Pancreas (tissue), 10 donors: ENCODE measurements at regions not wholly inside any gene's neighbourhood (a gene's known extent, or its start where the extent isn't known, plus 50 kb on each side); places are given as distances from the start of the nearest gene placed in this dataset.

Source experiments
- ATAC-seq, 4 donors: fragments of 200-7000 bp; cut with Tn5 transposase; one replicate each; pipeline versions ENCODE4 v1.8.0 to v1.9.1; 2020; ENCODE audit warnings: mild to moderate bottlenecking in 4 of 4, moderate library complexity in 4 of 4
- DNase-seq, 6 donors: peaks; one replicate each; pipeline ENCODE4 v3.0.0-alpha.2; 2020
- FAIRE-seq: peaks from 2 replicates; lab custom pipeline; 2012; peaks lifted over from hg19 to GRCh38; lab: Jason Lieb, UNC
- H3K27ac ChIP-seq, 4 donors: fragments of 200-600 bp; sonication (generic); 1 replicate in 3 of 4; 2 replicates in 1 of 4; pipeline versions ENCODE4 v1.5.0 to v1.8.0; 2020
- H3K27me3 ChIP-seq, 4 donors: fragments of 200-600 bp; one replicate each; pipeline ENCODE4 v1.8.0; 2021
- H3K36me3 ChIP-seq, 3 donors: fragments of 200-600 bp; sonication (generic) in 1 of 3; one replicate each; pipeline versions ENCODE4 v1.5.0 to v1.8.0; 2020 to 2021
- H3K4me1 ChIP-seq, 3 donors: fragments of 200-600 bp; one replicate each; pipeline ENCODE4 v1.8.0; 2021
- H3K4me3 ChIP-seq, 4 donors: fragments of 200-600 bp; sonication (generic) in 2 of 4; one replicate each; pipeline versions ENCODE4 v1.5.0 to v1.8.0; 2020 to 2021
- H3K9me3 ChIP-seq, 4 donors: fragments of 200-600 bp; one replicate each; pipeline ENCODE4 v1.8.0; 2021
- WGBS, 2 donors: extraction: QIAGEN DNeasy Blood & Tissue Kit; methylation state at CpG; one replicate each; pipeline ENCODE4 v1.1.7; 2013; 5-methylcytosine and 5-hydroxymethylcytosine counted together
- intact Hi-C, 3 donors: fragments of 100-400 bp; cut with DNase I; formaldehyde crosslinking; loops; one replicate each; pipeline versions ENCODE4 v1.11.1 to v1.14.2; 2022
- TF ChIP-seq, protein P1 (sequence below), 4 donors: fragments of 200-600 bp; sonication (generic) in 3 of 4; IDR thresholded peaks; one replicate each; pipeline versions ENCODE4 v1.5.0 to v1.8.0; 2021; ENCODE audit warnings: antibody characterized with exemption in 4 of 4
- donor health status: healthy with polysubstance abuse.
- donor health status: DM: no; HTN: no; CAD: no; lungs with moderate emphysema.
- donor health status: DM: no; HTN: no; CAD: no.
- donor health status: control.
- donor health status: control.
- donor health status: Bipolar disorder and iron deficiency.
- donor health status: DM: yes; HTN: yes; CAD: no.
- donor health status: DM: no; HTN: no; CAD: no.
- donor health status: DM: no; HTN: no; CAD: no.
- donor health status: DM: yes; HTN: yes; CAD: no.

DNA sequence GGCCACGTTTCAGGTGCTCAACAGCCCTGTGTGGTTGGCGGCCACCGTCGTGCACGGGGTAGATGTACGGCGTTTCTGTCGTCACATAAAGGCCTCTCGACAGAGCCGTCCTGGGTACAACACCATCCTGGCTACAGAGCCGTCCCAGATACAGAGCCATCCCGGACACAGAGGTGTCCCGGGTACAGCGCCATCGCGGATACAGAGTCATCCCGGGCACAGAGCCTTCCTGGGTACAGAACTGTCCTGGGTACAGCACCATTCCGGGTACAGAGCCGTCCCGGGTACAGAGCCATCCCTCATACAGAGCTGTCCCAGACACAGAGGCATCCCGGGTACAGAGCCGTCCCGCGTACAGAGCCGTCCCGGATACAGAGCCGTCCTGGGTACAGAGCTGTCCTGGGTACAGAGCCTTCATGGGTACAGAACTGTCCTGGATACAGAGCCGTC is 222.7 kb upstream of the SOX1 start:
- DNase-seq: no peak
- TF ChIP-seq, protein P1, sequence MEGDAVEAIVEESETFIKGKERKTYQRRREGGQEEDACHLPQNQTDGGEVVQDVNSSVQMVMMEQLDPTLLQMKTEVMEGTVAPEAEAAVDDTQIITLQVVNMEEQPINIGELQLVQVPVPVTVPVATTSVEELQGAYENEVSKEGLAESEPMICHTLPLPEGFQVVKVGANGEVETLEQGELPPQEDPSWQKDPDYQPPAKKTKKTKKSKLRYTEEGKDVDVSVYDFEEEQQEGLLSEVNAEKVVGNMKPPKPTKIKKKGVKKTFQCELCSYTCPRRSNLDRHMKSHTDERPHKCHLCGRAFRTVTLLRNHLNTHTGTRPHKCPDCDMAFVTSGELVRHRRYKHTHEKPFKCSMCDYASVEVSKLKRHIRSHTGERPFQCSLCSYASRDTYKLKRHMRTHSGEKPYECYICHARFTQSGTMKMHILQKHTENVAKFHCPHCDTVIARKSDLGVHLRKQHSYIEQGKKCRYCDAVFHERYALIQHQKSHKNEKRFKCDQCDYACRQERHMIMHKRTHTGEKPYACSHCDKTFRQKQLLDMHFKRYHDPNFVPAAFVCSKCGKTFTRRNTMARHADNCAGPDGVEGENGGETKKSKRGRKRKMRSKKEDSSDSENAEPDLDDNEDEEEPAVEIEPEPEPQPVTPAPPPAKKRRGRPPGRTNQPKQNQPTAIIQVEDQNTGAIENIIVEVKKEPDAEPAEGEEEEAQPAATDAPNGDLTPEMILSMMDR (IDR thresholded peaks at IDR 0.05): no peak
- no peak for FAIRE-seq
- no peak for ATAC-seq
- intact Hi-C loops: no loop called here
- H3K27me3 ChIP-seq: peaks cover 0 to 5% (median 0%) of the 10 kb centered on the region in 4 donors
- no peaks in the 10 kb centered on the region for H3K9me3 ChIP-seq
- WGBS, 2 donors: 82 to 83% methylated on average over 27 to 28 of the region's 28 CpGs
- H3K27ac ChIP-seq: no peak overlapping the region
- no peak overlapping the region for H3K4me3 ChIP-seq
- H3K36me3 ChIP-seq: no peaks in the 10 kb centered on the region
- no peaks in the 10 kb centered on the region for H3K4me1 ChIP-seq

DNA sequence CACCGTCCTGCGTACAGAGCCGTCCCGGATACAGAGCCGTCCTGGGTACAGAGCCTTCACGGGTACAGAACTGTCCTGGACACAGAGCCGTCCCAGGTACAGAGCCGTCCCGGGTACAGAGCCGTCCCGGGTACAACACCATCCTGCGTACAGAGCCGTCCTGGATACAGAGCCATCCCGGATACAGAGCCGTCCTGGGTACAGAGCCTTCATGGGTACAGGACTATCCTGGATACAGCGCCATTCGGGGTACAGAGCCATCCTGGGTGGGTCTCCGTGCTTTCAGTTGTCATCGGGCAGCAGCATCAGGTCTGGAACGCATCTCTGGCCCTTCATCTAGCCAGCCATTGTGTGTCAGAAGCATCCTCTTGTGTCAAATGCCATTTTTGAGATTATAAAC is 222.3 kb upstream of the SOX1 start:
- Histone ChIP-seq H3K27ac (no peak overlapping the region), H3K27me3 (peaks cover 0 to 5% (median 0%) of the 10 kb centered on the region in 4 donors), H3K9me3 (no peaks in the 10 kb centered on the region), H3K36me3 (no peaks in the 10 kb centered on the region), H3K4me3 (no peak overlapping the region), H3K4me1 (no peaks in the 10 kb centered on the region)
- TF ChIP-seq, protein P1 (IDR thresholded peaks at IDR 0.05): no peak
- FAIRE-seq: no peak
- no peak for DNase-seq
- 79 to 87% methylated on average over 20 of the region's 20 CpGs for WGBS, 2 donors
- intact Hi-C loops: no loop called here
- ATAC-seq: no peak

DNA sequence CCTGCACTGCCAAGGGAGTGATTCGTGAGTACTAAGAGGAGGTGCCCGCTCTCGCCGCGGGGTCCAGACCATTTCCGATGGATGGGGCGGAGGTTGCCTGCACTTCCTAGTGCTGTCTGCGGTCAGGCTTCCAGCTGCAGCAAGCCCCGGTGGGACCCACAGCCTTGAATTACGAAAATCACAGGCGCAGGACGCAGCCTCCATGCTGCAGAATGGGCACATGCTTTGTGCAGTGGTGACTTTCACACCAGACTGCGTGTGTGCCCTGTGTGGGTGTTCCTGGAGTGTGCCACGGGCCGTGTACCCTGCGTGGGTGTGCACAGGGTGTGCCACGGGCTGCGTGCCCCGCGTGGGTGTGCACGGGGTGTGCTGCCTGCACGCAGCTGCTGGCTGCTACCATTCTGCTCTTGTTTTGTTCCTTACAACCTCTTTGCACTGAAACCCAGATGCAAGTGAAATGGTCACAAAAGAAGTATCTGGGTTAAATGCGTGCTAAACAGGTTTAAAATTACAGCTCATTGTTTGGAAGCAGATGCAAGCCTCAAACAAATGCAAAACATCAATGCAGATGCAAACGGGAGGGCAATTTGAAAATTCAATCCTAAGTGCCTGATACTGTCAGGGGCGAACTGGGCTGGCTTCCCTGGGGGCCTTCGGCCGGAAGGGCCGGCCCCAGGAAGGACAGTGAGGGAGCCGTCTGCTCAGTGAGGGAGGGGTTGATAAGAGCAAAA is 221.2 kb upstream of the SOX1 start:
- Histone ChIP-seq H3K27ac (no peak overlapping the region), H3K4me3 (no peak overlapping the region), H3K4me1 (no peaks in the 10 kb centered on the region), H3K9me3 (no peaks in the 10 kb centered on the region), H3K27me3 (peaks cover 0 to 10% (median 0%) of the 10 kb centered on the region in 4 donors), H3K36me3 (no peaks in the 10 kb centered on the region)
- 13 to 19% methylated on average over 29 of the region's 29 CpGs for WGBS, 2 donors
- FAIRE-seq (no peak), ATAC-seq (no peak), DNase-seq (no peak)
- TF ChIP-seq, protein P1 (IDR thresholded peaks at IDR 0.05): no peak
- intact Hi-C loops: no loop called here

DNA sequence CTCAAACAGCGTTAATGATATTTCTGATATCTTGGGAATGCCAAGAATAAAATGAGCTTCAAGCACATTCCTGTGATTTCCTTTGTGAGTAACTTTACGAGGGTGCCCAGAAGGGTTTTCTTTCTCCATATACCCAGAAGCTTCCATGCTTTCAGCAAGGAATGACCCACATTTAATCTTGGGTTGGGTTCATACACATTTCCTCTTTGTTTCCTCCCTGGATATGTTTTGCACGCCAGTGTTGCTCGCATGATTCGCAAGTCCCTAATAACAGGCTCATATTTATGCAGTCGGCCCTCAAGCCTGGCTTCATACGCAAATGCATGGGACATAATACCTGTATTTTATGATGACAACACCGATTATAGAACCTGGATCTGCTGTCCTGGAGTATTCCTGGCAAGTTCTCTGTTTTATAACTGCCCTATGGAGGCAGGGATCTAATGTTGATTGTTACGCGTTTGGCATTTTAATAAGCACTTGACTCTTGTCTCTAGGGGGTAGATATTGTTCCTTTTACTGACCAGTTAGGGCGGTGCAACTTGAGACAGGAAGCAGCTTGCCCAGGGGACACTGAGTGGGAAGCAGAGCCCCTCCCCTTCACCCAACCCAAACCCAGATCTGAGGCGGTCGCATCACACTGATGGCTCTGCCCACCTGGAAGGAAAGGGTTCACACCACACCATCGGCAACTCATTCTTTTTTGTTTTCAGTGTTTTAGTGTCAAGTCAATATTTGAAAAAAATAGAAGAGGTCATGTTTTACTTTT is 220.4 kb upstream of the SOX1 start:
- ATAC-seq: no peak
- 25 to 38% methylated on average over 14 of the region's 14 CpGs for WGBS, 2 donors

More for the DNA sequence above, 220.4 kb upstream of the SOX1 start:
- no peaks in the 10 kb centered on the region for H3K9me3 ChIP-seq
- TF ChIP-seq, protein P1 (IDR thresholded peaks at IDR 0.05): no peak
- intact Hi-C loops: no loop called here
- FAIRE-seq (no peak), DNase-seq (no peak)
- H3K4me3 ChIP-seq: no peak overlapping the region
- H3K4me1 ChIP-seq: no peaks in the 10 kb centered on the region
- peaks cover 0 to 10% (median 0%) of the 10 kb centered on the region in 4 donors for H3K27me3 ChIP-seq
- no peak overlapping the region for H3K27ac ChIP-seq
- H3K36me3 ChIP-seq: no peaks in the 10 kb centered on the region
